Lung (tissue), 11 donors: ENCODE measurements at regions not wholly inside any gene's neighbourhood (a gene's known extent, or its start where the extent isn't known, plus 50 kb on each side); places are given as distances from the start of the nearest gene placed in this dataset.

Experiments used
- ATAC-seq: fragments of 200-7000 bp; cut with Tn5 transposase; one replicate; pipeline ENCODE4 v1.9.1; 2020; ENCODE audit warnings: moderate number of reproducible peaks; ENCODE audit not compliant: insufficient read depth, low FRiP score
- DNase-seq, 3 donors: peaks; one replicate each; pipeline ENCODE4 v3.0.0-alpha.2; 2013 to 2017
- H3K27ac ChIP-seq, 2 donors: one replicate each; pipeline ENCODE4 v1.5.1; 2013; ENCODE audit warnings: mild to moderate bottlenecking in 2 of 2, moderate library complexity in 2 of 2, control low read depth in 1 of 2, inconsistent platforms in 1 of 2, low read depth in 1 of 2, low read length in 1 of 2
- H3K27me3 ChIP-seq, 3 donors: one replicate each; pipeline ENCODE4 v1.5.1; 2013; ENCODE audit warnings: low read length in 2 of 3; ENCODE audit not compliant: control insufficient read depth in 3 of 3, insufficient read depth in 3 of 3
- H3K36me3 ChIP-seq, 4 donors: one replicate each; pipeline ENCODE4 v1.5.1; 2013; ENCODE audit warnings: low read length in 4 of 4, mild to moderate bottlenecking in 1 of 4, moderate library complexity in 1 of 4; ENCODE audit not compliant: control insufficient read depth in 4 of 4, insufficient read depth in 4 of 4
- H3K4me1 ChIP-seq, 5 donors: one replicate each; pipeline ENCODE4 v1.5.1; 2013; ENCODE audit warnings: low read length in 5 of 5, mild to moderate bottlenecking in 2 of 5, moderate library complexity in 1 of 5; ENCODE audit not compliant: control insufficient read depth in 5 of 5, insufficient read depth in 5 of 5
- H3K4me3 ChIP-seq: one replicate; pipeline ENCODE4 v1.5.1; 2013; ENCODE audit warnings: mild to moderate bottlenecking, control low read depth, moderate library complexity
- H3K9ac ChIP-seq, 2 donors: one replicate each; pipeline ENCODE4 v1.5.1; 2013; ENCODE audit warnings: low read length in 2 of 2, control low read depth in 1 of 2; ENCODE audit not compliant: insufficient read depth in 1 of 2
- H3K9me3 ChIP-seq, 4 donors: one replicate each; pipeline ENCODE4 v1.5.1; 2013; ENCODE audit warnings: low read length in 3 of 4, mild to moderate bottlenecking in 1 of 4, moderate library complexity in 1 of 4; ENCODE audit not compliant: control insufficient read depth in 4 of 4, insufficient read depth in 3 of 4
- WGBS, 2 donors: extraction: QIAGEN DNeasy Blood & Tissue Kit; methylation state at CpG; one replicate each; pipeline ENCODE4 v1.1.7; 2013; 5-methylcytosine and 5-hydroxymethylcytosine counted together
- TF ChIP-seq, protein P1 (sequence below): IDR thresholded peaks from 2 replicates; pipeline ENCODE4 v1.5.1; 2012; ENCODE audit warnings: mild to moderate bottlenecking; ENCODE audit errors: control extremely low read depth, extremely low read depth
- donor health status: control.
- donor health status: control.
- donor health status: Bipolar disorder and iron deficiency.
- donor health status: healthy.
- donor health status: DM: yes; HTN: yes; CAD: no.

DNA sequence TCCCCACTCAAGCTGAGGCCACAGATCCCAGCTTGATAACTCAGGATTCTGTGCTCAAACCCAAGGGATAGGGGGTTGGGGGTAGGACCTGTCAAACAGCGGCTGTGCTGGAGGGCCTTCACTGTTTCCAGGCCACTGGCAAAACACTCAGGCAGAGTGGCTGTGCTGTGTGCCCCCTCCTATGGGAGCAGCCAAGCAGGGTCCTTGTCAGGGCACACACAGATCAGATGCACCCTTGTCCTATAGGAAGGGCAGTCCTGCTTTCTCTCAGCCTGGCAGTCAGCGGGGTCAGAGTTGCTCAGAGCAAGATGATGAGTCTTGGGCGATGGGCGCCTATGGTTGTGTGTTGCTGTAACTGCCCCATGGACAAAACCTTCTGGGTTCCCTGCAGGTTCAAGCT lies 554.8 kb downstream of the TBC1D32 start:
- TF ChIP-seq, protein P1, sequence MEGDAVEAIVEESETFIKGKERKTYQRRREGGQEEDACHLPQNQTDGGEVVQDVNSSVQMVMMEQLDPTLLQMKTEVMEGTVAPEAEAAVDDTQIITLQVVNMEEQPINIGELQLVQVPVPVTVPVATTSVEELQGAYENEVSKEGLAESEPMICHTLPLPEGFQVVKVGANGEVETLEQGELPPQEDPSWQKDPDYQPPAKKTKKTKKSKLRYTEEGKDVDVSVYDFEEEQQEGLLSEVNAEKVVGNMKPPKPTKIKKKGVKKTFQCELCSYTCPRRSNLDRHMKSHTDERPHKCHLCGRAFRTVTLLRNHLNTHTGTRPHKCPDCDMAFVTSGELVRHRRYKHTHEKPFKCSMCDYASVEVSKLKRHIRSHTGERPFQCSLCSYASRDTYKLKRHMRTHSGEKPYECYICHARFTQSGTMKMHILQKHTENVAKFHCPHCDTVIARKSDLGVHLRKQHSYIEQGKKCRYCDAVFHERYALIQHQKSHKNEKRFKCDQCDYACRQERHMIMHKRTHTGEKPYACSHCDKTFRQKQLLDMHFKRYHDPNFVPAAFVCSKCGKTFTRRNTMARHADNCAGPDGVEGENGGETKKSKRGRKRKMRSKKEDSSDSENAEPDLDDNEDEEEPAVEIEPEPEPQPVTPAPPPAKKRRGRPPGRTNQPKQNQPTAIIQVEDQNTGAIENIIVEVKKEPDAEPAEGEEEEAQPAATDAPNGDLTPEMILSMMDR, result no peak
- no peak overlapping the region for H3K9ac ChIP-seq
- no peak overlapping the region for H3K27ac ChIP-seq
- no peak overlapping the region for H3K4me3 ChIP-seq
- H3K36me3 ChIP-seq, result no peaks in the 10 kb centered on the region
- ATAC-seq (no peak), DNase-seq (no peak)
- 90 to 94% methylated on average over 4 of the region's 4 CpGs for WGBS, 2 donors
- peaks cover 0 to 6% (median 0%) of the 10 kb centered on the region in 4 donors for H3K9me3 ChIP-seq
- no peaks in the 10 kb centered on the region for H3K27me3 ChIP-seq
- no peaks in the 10 kb centered on the region for H3K4me1 ChIP-seq

DNA sequence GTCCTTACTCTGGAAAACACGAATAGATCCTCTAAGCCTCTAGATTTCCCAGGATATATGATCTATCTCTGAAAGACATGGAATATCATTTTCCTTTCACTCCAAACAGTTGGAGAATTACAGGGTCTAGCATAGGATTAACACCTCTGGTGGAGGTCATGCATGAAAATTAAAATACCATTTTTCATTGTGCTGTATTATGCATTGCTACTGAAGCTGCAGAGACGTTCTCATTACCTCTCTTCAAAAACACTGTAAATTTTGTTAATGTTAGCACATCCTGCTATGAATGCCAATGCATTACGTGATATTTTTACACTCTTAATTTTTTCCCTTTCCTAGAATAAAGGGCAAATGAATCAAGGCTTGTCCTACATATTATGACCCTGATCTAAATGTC lies 558.6 kb downstream of the TBC1D32 start:
- H3K9ac ChIP-seq, result no peak overlapping the region
- DNase-seq, result no peak
- no peak overlapping the region for H3K4me3 ChIP-seq
- TF ChIP-seq, protein P1, result no peak
- H3K27ac ChIP-seq, result no peak overlapping the region
- WGBS, 2 donors, result 66 to 85% methylated on average over 3 of the region's 3 CpGs
- no peaks in the 10 kb centered on the region for H3K27me3 ChIP-seq
- H3K36me3 ChIP-seq, result no peaks in the 10 kb centered on the region
- H3K4me1 ChIP-seq, result no peaks in the 10 kb centered on the region
- peaks cover 0 to 6% (median 0%) of the 10 kb centered on the region in 4 donors for H3K9me3 ChIP-seq
- ATAC-seq, result no peak

DNA sequence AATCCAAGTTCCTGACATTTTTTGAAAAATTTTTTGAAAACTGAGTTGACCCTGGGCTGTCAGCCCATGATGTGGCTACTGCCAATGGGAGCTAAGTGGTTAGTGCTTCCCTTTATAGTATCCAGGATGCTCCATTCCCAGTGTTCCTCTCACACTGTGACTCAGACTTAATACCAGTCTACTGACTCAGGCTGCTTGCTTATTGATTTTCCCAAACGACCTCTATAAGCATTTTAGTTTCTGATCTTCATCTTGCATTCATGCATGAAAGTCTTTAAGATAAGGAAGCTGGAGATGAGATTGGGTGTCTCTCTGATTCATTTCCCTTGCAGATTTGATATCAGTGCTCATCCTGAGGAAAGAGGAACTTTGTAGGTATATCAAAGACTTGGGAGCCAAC lies 560.0 kb downstream of the TBC1D32 start:
- Histone ChIP-seq H3K36me3 (no peaks in the 10 kb centered on the region), H3K27ac (no peak overlapping the region), H3K9ac (no peak overlapping the region), H3K9me3 (peaks cover 0 to 6% (median 0%) of the 10 kb centered on the region in 4 donors), H3K4me3 (no peak overlapping the region), H3K4me1 (no peaks in the 10 kb centered on the region), H3K27me3 (no peaks in the 10 kb centered on the region)
- ATAC-seq (no peak), DNase-seq (no peak)
- 60 to 69% methylated on average over 1 of the region's 1 CpG for WGBS, 2 donors
- TF ChIP-seq, protein P1, result no peak

DNA sequence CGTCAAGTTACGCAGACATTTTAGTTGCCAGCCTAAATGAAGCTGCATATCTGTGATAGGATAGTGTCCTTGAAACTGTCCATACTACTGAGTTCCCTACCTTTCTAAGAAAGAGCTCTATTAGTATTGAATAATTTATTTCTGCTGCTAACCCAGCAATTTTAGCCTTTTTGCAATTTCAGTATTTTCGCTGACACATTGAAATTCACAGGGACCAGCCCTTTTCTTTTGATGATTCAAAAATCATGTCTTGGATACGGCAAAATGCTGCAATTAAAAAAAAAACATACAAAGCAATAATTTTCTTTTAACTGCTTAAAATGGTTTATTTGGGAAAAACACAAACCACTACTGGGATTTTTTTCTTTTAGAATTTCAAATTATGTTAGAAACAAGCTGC lies 563.3 kb downstream of the TBC1D32 start:
- Histone ChIP-seq H3K36me3 (no peaks in the 10 kb centered on the region), H3K9ac (peak overlapping the region in 1 of 2 donors; percentile 8), H3K9me3 (no peaks in the 10 kb centered on the region), H3K27ac (no peak overlapping the region), H3K4me1 (no peaks in the 10 kb centered on the region), H3K27me3 (no peaks in the 10 kb centered on the region), H3K4me3 (no peak overlapping the region)
- ATAC-seq (no peak), DNase-seq (no peak)
- WGBS, 2 donors, result 88 to 90% methylated on average over 4 of the region's 4 CpGs
- TF ChIP-seq, protein P1, result no peak
